Ovary (tissue), 3 donors: ENCODE measurements at regions not wholly inside any gene's neighbourhood (a gene's known extent, or its start where the extent isn't known, plus 50 kb on each side); places are given as distances from the start of the nearest gene placed in this dataset.

Experiments used
- EP300 ChIP-seq: sonication (generic); formaldehyde crosslinking; IDR thresholded peaks from one replicate; pipeline ENCODE4 v1.6.1; 2017; ENCODE audit warnings: antibody characterized with exemption
- POLR2A ChIP-seq: fragments of 450-650 bp; IDR thresholded peaks from one replicate; pipeline ENCODE4 v1.6.1; 2017; ENCODE audit warnings: antibody characterized with exemption, mild to moderate bottlenecking, moderate library complexity
- TF ChIP-seq, protein P1 (sequence below), 3 donors: fragments of 450-650 bp in 2 of 3; fragments of 200-600 bp in 1 of 3; IDR thresholded peaks; one replicate each; pipeline versions ENCODE4 v1.5.1 to v1.8.0; 2016 to 2022; ENCODE audit warnings: antibody characterized with exemption in 3 of 3, mild to moderate bottlenecking in 1 of 3
- donor health status: DM: no; HTN: no; CAD: no.

DNA sequence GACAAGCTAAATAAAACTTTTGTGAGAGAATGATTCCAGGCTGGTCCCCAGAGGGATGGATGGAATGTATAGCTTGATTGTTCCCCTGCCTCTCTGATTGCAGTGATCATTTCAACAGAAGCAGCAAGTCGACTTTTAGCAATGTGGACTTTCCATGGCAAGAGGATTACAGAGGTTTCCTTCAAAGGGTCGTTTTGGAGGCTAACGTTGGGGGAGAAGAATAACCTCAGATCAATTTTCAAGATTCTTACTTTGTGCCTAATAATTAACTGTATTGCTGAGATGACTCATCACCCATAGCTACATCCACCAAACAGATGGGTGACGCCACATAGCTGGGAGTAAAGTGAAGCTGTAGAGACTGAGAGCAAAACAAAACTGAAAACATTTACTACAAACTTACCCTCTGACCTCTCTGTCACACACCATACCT, 79.9 kb downstream of the GTPBP8 start:
- TF ChIP-seq, protein P1, sequence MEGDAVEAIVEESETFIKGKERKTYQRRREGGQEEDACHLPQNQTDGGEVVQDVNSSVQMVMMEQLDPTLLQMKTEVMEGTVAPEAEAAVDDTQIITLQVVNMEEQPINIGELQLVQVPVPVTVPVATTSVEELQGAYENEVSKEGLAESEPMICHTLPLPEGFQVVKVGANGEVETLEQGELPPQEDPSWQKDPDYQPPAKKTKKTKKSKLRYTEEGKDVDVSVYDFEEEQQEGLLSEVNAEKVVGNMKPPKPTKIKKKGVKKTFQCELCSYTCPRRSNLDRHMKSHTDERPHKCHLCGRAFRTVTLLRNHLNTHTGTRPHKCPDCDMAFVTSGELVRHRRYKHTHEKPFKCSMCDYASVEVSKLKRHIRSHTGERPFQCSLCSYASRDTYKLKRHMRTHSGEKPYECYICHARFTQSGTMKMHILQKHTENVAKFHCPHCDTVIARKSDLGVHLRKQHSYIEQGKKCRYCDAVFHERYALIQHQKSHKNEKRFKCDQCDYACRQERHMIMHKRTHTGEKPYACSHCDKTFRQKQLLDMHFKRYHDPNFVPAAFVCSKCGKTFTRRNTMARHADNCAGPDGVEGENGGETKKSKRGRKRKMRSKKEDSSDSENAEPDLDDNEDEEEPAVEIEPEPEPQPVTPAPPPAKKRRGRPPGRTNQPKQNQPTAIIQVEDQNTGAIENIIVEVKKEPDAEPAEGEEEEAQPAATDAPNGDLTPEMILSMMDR (IDR thresholded peaks at IDR 0.05), result no peak
- TF ChIP-seq POLR2A (no peak), EP300 (no peak)
